Esophagus squamous epithelium (tissue), 4 donors: ENCODE measurements at regions not wholly inside any gene's neighbourhood (a gene's known extent, or its start where the extent isn't known, plus 50 kb on each side); places are given as distances from the start of the nearest gene placed in this dataset.

Experiments
- CTCF ChIP-seq, 6 experiments: fragments of 450-650 bp in 4 of 6; fragments of 200-600 bp in 2 of 6; sonication (generic) in 2 of 6; IDR thresholded peaks; one replicate each; pipeline ENCODE4 v1.5.1; 2016 to 2019; ENCODE audit warnings: antibody characterized with exemption in 6 of 6, mild to moderate bottlenecking in 4 of 6, moderate library complexity in 4 of 6
- POLR2A ChIP-seq, 4 donors: fragments of 450-650 bp; IDR thresholded peaks; one replicate each; pipeline ENCODE4 v1.6.1; 2017; ENCODE audit warnings: antibody characterized with exemption in 4 of 4, mild to moderate bottlenecking in 4 of 4, moderate library complexity in 3 of 4

- TF ChIP-seq CTCF (IDR thresholded peaks at IDR 0.05) (no peak), POLR2A (IDR thresholded peaks at IDR 0.05) (no peak)
Observed at GRCh38 chrY:8561385-8561784, 775.9 kb upstream of the TSPY4 start.
